HG02610 (cell line): ENCODE measurements at regions not wholly inside any gene's neighbourhood (a gene's known extent, or its start where the extent isn't known, plus 50 kb on each side); places are given as distances from the start of the nearest gene placed in this dataset.

Experiments used
- ATAC-seq: cut with Tn5 transposase; IDR thresholded peaks from one replicate; pipeline ENCODE4 v1.9.1; 2021; ENCODE audit warnings: mild to moderate bottlenecking, moderate library complexity; ENCODE audit not compliant: unreplicated experiment

DNA sequence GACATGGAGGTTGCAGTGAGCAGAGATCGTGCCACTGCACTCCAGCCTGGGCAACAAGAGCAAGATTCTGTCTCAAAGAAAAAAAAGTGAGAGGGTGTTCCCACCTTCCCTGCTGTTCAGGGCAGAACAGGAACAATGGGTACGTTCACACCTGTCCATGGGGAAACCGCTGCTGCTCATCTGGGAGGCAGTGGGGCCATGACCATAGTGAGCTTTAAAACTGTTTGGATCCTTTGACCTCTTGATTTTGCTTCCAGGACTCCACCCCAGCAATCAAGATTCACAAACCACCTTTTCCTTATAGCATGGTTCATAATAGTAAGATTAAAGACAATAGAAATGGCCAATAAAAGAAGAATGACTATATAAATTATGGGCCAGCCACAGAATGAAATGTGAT lies 209.2 kb downstream of the ARL4C start:
- ATAC-seq, result no peak

DNA sequence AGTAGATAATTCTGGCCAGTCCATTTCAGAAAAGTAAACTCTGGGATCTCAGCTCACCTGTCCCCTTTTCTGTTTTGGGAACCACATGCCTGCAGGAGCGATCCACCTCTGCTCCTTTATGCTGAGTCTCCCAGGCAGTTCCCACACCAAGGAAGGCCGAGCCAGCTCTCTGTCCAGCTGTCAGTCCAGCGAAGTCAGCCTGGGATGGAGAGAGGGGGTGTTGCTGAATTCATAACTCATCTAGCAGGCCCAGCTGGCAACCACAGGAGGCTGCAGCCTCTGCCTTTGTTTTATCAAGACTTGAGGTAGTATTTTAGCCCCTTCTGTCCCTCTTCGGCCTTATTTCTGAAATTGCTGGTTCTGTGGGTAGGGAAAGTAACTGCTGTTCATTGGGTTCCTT lies 209.9 kb downstream of the ARL4C start:
- ATAC-seq, result no peak

DNA sequence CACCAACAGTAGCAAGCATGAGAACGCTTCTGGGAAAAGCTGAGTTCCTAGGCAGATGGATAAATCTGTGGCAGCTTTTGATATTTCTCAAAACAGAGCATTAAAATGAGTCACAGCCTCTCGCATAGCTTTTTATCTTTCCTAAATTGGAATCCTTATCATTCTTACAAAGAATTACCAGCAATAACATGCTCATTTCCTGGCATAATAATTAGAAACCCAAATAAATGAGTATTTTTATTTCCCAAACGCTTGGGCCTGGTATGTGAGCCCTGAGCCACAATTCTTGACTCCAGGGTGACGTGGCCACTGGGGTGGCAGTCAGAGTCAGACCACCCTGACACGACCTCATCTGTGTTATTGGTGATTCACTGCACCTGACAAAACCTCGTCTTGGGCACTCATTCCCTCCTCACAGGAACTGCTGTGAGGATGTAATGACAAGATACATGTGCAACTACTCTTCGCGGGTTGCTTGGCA lies 210.7 kb downstream of the ARL4C start:
- ATAC-seq, result no peak

DNA sequence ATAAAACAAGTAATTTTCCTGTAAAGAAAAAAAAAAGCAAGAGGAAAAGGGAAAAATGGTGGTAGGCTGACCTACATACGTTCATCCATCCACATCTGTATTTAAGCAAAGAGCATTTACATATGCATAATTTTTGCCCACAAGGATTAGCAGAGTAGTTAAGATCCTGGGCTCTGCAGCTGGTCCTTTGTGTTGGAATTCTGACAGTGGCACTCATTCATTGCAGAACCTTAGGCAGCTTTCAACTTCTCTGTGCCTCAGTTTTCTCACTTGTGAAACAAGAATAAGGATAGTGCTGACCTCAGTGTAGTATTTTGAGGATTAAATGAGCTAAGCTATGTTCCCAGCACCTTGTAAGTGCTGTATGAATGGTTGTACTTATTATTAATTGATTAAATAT lies 211.3 kb downstream of the ARL4C start:
- no peak for ATAC-seq

DNA sequence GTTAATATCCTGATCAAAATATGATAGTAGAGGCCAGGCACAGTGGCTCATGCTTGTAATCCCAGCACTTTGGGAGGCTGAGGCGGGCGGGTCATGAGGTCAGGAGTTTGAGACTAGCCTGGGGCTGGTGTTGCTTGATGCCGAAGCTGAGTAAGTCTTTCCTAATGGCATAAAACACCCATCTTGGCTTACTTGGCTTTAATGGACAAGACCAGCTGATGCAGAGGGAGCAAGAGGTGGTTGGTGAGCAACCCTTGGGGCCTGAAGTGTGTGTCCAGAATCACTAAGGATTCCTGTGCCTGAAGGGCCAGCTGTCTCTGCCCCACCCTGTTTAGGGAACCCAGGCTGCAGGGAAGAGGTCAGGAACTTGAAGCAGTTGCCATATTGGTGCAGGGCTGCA lies 217.2 kb downstream of the ARL4C start:
- no peak for ATAC-seq

DNA sequence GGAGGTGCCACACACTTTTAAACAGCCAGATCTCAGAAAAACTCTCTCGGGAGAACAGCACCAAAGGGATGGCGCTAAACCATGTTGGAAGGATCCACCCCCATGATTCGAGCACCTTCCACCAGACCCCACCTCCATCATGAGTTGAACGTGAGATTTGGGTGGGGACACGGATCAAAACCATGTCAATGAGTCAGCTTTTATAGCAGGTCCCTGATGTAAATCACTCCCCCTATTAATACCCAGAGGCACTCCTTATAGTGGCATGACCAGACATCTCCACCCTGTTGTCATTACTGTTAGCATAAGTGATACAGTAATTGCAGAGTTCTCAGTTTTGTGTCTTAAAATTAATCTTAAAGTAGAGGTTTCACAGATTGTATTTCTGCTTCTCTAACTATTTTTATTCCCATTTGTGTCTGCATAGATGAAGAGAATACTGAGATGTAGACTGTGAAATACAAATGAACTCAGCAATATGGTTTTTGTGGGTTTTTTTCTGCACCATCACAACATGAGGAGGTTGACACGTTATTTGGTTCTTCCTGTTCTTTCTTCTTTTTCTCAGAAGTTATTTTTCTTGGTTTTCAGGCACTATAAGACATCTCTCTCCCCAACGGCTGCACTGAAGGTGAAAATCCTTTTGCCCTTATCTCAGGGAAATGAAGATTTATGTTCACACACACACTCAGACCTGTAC lies 218.2 kb downstream of the ARL4C start:
- no peak for ATAC-seq

DNA sequence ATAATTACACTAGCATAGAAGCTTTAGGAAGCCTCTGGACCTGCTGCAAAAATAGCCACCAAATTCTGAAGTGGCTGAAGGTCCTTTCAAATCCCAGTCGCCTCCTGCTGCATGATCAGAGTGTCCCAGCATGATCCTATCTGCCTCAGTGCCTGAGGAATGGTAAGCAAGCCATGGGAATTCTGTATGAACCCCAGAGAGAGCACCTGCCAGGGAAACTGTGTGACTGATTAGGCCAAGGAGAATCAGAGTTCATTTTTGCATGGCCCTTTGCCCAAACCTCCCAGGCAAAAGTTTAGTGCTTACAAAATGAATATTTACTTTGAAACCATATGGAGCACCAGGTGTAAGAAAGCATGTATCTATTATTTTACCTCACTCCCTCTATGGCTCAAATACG lies 221.4 kb downstream of the ARL4C start:
- ATAC-seq, result no peak

DNA sequence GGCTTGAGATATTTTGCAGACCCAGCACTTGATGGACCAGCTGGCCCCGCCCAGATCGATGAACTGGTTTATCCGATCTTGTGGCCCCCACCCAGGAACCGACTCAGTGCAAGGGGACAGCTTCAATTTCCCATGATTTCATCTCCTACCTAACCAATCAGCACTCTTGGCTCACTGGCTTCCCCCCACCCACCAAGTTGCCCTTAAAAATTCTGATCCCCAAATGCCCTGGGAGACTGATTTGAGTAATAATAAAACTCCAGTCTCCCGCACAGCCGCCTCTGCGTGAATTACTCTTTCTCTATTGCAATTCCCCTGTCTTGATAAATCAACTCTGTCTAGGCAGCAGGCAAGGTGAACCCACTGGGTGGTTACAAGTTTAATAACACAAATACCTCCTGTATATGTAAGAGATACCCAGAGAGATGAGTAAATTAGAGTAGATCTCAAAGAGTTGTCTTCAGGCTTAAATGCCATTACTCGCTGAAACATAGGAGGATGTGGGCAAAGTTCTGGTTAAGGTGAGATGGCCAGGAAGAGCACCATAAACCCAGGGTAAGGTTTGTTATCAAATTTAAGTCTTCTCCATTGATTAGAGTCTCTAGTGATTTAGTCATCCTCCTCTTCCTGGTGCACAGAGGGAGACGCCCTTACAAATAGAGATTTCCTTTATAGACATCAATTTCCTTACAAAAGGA lies 222.8 kb downstream of the ARL4C start:
- no peak for ATAC-seq

DNA sequence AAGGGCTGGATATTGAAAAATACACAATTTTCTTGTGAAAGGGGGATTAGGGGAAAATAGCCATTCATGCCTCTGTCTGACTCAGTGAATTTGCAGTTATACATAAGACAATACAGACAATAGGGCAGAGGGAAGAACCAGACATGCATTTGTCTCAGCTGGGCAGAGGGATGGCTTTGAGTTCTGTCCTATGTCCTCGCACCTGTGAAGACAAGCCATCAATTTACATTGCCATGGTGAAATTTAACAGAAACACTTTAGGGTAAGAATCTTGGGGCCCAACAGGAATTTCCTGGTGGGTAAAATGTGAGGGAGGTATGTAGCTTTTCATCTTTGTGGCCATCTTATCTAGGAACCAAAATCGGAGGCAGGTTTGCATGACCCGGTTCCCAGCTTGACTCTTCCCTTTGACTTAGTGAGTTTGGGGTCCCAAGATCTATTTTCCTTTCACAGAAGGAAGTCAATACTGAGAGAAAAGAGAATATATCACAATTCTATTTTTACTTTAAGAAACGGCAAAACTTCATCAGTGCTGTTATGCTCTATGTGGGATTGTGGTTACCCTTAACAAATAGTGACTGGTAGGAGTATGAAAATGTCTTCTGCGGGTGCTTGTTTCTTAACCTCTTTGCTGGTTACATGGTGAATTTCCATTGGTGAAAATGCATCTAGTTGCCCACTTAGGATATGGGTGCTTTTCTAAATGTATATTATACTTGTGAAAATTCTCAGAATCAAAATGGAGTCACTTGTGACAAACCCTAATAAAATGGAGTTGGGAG lies 221.8 kb downstream of the SPP2 start:
- ATAC-seq, result no peak

DNA sequence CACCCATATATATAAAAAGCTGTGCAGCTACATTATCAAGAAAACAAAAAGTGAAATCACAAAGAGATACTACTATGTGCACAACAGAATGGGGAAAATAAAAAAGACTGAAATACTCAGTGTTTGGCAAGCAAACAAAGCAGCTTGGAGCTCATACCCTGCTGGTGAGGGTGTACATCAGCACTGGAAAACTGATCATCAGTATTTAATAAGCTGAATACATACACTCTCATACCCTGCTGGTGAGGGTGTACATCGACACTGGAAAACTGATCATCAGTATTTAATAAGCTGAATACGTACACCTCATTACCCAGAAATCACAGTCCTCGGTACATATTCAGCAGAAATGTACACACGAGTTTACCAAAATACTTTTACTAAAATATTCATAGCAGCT lies 220.8 kb downstream of the SPP2 start:
- ATAC-seq, result no peak

DNA sequence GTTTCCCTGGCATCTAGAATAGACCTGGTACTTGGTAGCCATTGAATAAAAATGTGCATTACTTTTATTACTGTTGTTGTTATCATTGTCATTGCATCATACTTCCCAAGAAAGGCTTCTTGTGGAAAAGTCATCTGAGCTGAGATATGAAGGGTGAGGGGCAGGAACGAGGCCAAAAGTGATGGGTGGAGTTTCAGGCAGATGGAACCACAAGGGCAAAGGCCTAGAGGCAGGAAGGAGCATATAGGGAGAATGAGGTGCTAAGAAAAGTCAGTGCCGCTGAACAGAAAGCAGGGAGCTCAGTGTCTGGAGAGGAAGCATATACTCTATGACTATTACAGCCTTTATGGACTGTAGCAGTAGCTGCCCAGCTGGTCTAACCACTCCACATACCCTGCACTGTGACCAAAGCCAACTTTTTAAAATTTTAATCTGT lies 219.3 kb downstream of the SPP2 start:
- ATAC-seq, result no peak

DNA sequence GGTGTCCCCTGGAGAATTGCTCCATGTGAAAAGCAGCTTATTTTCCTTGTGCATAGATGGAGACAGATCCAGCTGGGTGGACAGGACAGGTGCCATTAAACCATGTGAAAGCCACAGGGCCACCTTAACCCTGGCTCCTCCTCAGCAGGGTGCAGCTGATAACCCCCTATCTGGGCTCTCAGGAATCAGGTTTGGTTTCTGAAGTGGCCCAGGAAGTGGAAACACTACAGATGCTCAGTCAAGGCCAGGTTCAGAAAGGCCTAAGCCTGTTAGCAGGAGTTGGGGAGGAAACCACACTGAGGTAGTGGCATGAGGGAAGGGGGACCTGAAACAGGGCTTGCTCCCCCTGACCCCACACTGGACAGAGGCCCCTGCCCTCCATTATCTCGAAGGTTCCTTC lies 217.0 kb downstream of the SPP2 start:
- ATAC-seq, result no peak

DNA sequence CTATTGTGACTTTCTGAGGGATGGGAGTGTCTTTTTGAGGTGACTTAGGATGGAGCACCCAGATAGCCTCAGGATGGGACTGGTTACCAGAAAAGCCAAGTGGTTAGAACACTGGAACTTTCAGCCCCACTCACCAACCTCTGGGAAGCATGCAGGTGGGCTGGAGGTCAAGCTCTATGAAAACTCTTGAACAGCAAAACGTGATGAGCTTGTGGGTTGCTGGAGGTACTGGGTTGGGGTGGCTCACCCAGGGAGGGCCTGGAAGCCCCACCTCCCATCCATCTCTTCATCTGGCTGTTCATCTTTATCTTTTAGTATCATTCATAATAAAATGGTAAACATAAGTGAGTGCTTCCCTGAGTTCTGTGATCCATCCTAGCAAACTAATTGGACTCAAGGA lies 216.4 kb downstream of the SPP2 start:
- no peak for ATAC-seq

DNA sequence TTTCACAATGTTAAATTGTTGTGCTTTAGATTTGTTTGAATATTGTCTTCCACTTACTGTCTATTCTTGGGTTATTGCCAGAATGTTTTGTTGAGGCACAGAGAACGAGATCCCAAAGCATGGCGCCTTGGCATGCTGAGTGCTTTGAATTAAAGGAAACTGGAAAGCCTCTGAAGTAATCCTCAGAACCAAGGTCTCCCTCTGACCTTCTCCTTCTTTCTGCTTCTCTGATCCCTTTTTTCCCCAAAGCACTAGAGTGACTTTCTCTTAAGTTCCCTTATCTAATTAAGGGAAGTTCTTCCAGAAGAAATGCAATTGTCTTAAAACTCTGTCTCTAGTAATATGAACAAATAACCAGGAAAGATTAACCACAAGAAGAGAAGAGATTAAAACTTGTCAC lies 214.7 kb downstream of the SPP2 start:
- no peak for ATAC-seq

DNA sequence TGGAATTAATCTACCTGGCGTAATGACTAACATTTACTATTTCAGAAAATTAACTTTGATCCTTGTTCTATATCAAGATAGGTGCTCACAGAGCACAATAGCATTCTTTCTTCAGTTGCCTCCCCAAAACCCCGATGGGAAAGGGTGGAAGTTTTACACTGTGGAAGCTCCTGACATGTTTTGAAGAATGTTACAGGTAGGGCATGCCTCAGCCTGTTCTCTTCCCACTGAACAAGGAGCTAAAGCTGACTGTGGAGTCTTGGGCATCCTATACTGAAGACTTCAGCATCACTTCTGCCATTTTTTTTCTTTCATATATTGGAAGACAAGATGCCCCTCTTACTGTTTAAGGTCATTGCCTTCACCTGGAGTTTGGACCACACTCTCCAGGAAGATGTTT lies 211.2 kb downstream of the SPP2 start:
- no peak for ATAC-seq

DNA sequence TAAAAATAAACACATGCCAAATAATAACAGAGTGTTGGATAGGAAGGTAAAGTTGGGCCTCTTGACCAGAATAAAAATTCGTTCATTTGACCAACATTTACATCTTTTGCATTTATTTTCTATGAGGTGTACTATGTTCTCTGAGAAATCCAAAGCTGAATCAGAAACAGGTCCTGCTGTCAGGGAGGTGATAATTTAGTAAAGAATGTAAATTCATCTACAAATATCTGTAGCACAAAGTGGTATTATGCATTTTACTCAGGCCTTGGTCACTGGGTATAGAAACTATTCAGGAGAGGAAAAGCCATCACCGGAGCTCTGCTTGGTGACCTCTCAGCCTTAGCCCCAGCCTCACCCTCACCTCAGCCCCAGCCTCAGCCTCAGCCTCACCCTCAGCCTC lies 208.9 kb downstream of the SPP2 start:
- ATAC-seq, result no peak

DNA sequence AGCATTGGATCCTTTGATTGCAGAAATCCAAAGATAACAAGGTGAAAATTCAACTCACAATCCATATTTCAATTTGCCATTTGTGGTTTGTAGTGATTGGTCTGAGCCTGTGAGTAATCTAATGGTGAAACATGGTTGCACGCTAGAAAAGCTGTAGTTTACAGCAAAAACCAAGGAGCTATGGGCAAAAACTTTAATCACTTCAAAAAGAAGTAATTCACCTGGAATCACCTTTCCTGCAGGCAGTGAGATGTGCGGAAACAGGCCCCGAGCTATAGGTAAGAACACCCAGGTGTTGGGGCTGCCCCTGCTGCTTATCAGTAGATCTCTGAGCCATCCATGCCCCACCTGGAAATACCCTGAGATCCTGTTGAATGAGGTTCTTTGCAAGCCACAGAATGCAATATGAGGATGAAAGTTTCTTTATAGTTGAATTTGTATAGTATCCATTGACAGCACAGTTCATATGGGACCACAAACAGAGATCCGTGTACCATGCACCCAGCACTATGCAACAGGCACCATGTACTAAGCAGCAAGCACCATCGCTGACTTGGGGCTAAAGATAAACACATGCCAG lies 208.2 kb downstream of the SPP2 start:
- ATAC-seq, result no peak

DNA sequence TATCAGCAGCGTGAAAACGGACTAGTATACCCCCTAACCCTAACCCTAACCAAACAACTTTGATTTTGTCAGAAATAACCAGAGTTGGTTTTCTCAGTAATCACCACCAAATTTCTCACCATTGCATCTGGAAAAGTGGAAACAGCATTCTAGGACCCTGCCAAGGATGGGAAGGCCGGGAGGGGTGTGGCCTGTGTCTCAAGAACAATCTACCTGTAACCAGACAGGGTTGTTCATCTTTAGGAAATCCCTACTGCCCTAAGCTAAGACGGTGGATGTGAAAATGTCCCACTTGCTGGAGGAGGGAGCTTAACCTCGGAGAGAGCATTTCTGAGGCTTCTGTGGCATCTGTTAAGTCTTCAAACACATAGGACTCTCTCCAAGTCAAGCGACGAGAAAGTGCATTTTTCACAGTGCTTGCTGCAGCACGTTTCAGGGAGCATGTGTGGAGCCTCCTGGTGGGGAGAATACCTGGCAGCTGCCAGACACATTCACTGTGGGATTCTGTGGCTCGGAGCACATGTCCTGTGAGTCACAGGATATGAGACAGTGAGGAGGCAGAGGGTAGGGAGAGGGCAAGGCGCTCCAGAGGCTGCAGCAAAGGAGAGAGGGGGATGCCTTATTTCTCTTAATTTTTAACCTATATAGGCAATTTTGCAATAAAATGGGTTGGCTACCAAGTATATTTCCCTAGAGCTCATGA lies 207.5 kb downstream of the SPP2 start:
- ATAC-seq, result no peak

DNA sequence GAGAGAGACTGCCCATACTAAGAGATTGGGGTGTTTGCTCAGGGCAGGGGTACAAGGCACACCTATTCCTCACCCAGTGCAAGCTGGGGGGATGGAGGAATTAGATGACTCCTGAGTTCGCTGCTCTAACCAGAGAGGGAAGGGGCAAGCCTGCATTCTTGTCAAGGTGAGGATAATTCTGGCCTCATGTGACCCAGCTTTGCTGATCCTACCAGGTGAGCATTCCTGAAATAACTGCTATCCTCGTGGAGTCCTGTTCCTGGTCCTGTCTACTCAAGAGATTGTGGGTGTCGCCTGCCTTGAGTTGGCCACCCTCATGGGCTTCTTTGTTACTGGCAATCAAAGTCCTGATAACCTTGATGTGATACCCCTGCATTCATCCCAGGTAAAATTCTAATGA lies 206.0 kb downstream of the SPP2 start:
- ATAC-seq, result no peak

DNA sequence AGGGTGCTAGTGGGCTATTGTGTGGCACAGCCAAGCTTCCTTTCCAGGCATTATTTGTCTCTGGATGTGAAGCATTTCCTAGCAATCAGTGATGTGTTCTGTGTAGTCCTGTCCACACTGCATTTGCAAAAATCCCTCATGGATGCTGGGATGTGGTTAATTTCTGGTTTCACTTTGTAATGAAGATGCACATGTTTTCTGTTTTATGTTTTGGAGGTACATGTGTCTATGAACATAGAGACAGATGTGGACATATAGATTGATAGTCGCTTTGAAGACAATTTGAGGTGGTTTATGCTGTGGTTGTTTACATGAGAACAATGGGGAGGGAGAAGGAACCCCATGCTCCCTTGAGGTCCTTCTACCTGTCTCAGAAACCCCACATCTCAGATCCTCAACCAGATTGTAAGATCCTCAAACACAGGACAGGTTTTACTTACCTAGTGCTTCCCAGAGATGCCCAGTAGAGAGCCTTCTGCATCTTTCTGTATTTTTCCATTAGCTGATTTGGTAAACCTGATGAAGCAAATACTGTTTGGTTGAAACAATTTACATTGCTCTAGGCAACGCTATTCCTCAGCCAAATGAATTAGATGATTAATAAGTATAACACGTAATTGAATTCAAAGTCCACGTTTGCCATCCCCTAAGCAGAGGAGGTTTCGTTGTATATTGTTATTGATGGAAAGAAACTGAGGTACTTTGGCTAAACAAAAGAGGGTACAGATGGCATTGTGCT lies 204.4 kb downstream of the SPP2 start:
- ATAC-seq, result no peak
